HEK293 (cell line): ENCODE measurements at regions not wholly inside any gene's neighbourhood (a gene's known extent, or its start where the extent isn't known, plus 50 kb on each side); places are given as distances from the start of the nearest gene placed in this dataset.

Source experiments
- CTCF ChIA-PET: fragments of 350-600 bp; formaldehyde crosslinking; extraction: SDS; loops from one replicate; lab custom pipeline; 2021; ENCODE audit warnings: antibody characterized with exemption; lab: Yijun Ruan, JAX
- POLR2A ChIA-PET: fragments of 300-600 bp; formaldehyde crosslinking; extraction: SDS; loops from one replicate; lab custom pipeline; 2020; ENCODE audit warnings: antibody characterized with exemption, inconsistent platforms; lab: Yijun Ruan, JAX
- H3K27ac ChIP-seq: fragments of 200-500 bp; sonication (Bioruptor generic); 2 replicates; pipeline ENCODE4 v1.5.1; 2014; ENCODE audit warnings: low read depth, low read length, control low read depth, inconsistent platforms; ENCODE audit errors: extremely low read depth
- H3K36me3 ChIP-seq, 2 experiments: fragments of 200-500 bp in 1 of 2; sonication (Bioruptor generic) in 1 of 2; 1 replicate in 1 of 2; 2 replicates in 1 of 2; pipeline ENCODE4 v1.5.1; 2014 to 2017; ENCODE audit warnings: inconsistent platforms in 2 of 2, low read length in 2 of 2; ENCODE audit not compliant: control insufficient read depth in 2 of 2, insufficient read depth in 1 of 2
- H3K4me1 ChIP-seq: fragments of 200-500 bp; sonication (Bioruptor generic); 2 replicates; pipeline ENCODE4 v1.5.1; 2014; ENCODE audit warnings: mild to moderate bottlenecking, low read length, inconsistent platforms; ENCODE audit not compliant: control insufficient read depth, insufficient read depth
- H3K4me3 ChIP-seq: 2 replicates; pipeline ENCODE4 v1.5.1; 2011; ENCODE audit warnings: low read depth, mild to moderate bottlenecking, control low read depth, low read length, moderate library complexity
- H3K9me3 ChIP-seq: fragments of 200-500 bp; sonication (Bioruptor generic); 2 replicates; pipeline ENCODE4 v1.5.1; 2014; ENCODE audit warnings: low read depth, low read length, inconsistent platforms; ENCODE audit not compliant: control insufficient read depth, insufficient read depth
- GLI4 ChIP-seq: fragments of 450-650 bp; formaldehyde crosslinking; IDR thresholded peaks from 2 replicates; pipeline ENCODE4 v1.5.1; 2016; ENCODE audit warnings: missing biosample characterization, missing genetic modification characterization
- HOXC10 ChIP-seq: sonication (generic); formaldehyde crosslinking; IDR thresholded peaks from 2 replicates; pipeline ENCODE4 v1.8.1; 2023; ENCODE audit warnings: mild to moderate bottlenecking, missing genetic modification reagents
- ZEB2 ChIP-seq: fragments of 450-650 bp; formaldehyde crosslinking; IDR thresholded peaks from 2 replicates; pipeline ENCODE4 v1.5.1; 2016; ENCODE audit warnings: missing biosample characterization, missing genetic modification characterization
- ZFP3 ChIP-seq: fragments of 450-650 bp; formaldehyde crosslinking; IDR thresholded peaks from 2 replicates; pipeline ENCODE4 v1.5.1; 2016; ENCODE audit warnings: low read depth, missing biosample characterization, missing genetic modification characterization
- ZNF391 ChIP-seq: fragments of 450-650 bp; formaldehyde crosslinking; IDR thresholded peaks from 2 replicates; pipeline ENCODE4 v1.5.1; 2016; ENCODE audit warnings: low read depth, missing biosample characterization, missing genetic modification characterization, borderline replicate concordance
- TF ChIP-seq, protein P1 (sequence below): fragments of 450-650 bp; formaldehyde crosslinking; IDR thresholded peaks from 2 replicates; pipeline ENCODE4 v1.5.1; 2016; ENCODE audit warnings: missing biosample characterization, missing genetic modification characterization
- TF ChIP-seq, protein P2 (sequence below): fragments of 450-650 bp; formaldehyde crosslinking; IDR thresholded peaks from 2 replicates; pipeline ENCODE4 v1.5.1; 2016; ENCODE audit warnings: missing biosample characterization, missing genetic modification characterization, borderline replicate concordance
- TF ChIP-seq, protein P3 (sequence below): fragments of 450-650 bp; formaldehyde crosslinking; IDR thresholded peaks from 2 replicates; pipeline ENCODE4 v1.5.1; 2016; ENCODE audit warnings: missing biosample characterization, missing genetic modification characterization

DNA sequence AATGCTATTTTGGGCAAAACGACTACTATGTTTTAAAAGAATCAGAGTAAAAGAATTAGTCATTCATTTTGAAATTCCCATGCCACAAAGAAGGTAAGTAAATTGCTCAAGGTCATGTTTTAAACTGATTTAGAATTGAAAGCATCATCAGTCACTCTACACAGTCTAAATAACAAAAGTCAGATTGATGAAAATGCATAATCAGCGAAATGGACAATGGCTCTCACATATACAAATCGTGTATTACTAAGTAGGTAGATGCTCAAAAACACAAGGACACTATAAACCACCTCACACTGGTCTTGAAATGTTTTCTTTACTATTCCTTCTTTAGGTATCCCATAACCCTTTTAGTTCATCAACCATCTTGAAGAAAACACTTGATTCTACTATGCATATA lies 135.4 kb downstream of the OPN5 start:
- no peaks in the 10 kb centered on the region for H3K4me1 ChIP-seq
- no peak overlapping the region for H3K4me3 ChIP-seq
- H3K36me3 ChIP-seq = no peaks in the 10 kb centered on the region
- TF ChIP-seq, protein P1, sequence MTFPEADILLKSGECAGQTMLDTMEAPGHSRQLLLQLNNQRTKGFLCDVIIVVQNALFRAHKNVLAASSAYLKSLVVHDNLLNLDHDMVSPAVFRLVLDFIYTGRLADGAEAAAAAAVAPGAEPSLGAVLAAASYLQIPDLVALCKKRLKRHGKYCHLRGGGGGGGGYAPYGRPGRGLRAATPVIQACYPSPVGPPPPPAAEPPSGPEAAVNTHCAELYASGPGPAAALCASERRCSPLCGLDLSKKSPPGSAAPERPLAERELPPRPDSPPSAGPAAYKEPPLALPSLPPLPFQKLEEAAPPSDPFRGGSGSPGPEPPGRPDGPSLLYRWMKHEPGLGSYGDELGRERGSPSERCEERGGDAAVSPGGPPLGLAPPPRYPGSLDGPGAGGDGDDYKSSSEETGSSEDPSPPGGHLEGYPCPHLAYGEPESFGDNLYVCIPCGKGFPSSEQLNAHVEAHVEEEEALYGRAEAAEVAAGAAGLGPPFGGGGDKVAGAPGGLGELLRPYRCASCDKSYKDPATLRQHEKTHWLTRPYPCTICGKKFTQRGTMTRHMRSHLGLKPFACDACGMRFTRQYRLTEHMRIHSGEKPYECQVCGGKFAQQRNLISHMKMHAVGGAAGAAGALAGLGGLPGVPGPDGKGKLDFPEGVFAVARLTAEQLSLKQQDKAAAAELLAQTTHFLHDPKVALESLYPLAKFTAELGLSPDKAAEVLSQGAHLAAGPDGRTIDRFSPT (tag by site-specific recombination) = no peak
- TF ChIP-seq, protein P2, sequence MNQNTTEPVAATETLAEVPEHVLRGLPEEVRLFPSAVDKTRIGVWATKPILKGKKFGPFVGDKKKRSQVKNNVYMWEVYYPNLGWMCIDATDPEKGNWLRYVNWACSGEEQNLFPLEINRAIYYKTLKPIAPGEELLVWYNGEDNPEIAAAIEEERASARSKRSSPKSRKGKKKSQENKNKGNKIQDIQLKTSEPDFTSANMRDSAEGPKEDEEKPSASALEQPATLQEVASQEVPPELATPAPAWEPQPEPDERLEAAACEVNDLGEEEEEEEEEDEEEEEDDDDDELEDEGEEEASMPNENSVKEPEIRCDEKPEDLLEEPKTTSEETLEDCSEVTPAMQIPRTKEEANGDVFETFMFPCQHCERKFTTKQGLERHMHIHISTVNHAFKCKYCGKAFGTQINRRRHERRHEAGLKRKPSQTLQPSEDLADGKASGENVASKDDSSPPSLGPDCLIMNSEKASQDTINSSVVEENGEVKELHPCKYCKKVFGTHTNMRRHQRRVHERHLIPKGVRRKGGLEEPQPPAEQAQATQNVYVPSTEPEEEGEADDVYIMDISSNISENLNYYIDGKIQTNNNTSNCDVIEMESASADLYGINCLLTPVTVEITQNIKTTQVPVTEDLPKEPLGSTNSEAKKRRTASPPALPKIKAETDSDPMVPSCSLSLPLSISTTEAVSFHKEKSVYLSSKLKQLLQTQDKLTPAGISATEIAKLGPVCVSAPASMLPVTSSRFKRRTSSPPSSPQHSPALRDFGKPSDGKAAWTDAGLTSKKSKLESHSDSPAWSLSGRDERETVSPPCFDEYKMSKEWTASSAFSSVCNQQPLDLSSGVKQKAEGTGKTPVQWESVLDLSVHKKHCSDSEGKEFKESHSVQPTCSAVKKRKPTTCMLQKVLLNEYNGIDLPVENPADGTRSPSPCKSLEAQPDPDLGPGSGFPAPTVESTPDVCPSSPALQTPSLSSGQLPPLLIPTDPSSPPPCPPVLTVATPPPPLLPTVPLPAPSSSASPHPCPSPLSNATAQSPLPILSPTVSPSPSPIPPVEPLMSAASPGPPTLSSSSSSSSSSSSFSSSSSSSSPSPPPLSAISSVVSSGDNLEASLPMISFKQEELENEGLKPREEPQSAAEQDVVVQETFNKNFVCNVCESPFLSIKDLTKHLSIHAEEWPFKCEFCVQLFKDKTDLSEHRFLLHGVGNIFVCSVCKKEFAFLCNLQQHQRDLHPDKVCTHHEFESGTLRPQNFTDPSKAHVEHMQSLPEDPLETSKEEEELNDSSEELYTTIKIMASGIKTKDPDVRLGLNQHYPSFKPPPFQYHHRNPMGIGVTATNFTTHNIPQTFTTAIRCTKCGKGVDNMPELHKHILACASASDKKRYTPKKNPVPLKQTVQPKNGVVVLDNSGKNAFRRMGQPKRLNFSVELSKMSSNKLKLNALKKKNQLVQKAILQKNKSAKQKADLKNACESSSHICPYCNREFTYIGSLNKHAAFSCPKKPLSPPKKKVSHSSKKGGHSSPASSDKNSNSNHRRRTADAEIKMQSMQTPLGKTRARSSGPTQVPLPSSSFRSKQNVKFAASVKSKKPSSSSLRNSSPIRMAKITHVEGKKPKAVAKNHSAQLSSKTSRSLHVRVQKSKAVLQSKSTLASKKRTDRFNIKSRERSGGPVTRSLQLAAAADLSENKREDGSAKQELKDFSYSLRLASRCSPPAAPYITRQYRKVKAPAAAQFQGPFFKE (tag by site-specific recombination) = no peak
- TF ChIP-seq, protein P3, sequence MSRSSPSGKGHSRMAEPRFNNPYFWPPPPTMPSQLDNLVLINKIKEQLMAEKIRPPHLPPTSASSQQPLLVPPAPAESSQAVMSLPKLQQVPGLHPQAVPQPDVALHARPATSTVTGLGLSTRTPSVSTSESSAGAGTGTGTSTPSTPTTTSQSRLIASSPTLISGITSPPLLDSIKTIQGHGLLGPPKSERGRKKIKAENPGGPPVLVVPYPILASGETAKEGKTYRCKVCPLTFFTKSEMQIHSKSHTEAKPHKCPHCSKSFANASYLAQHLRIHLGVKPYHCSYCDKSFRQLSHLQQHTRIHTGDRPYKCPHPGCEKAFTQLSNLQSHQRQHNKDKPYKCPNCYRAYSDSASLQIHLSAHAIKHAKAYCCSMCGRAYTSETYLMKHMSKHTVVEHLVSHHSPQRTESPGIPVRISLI (tag by site-specific recombination) = no peak
- ChIA-PET POLR2A (no interaction called here), CTCF (no interaction called here)
- H3K9me3 ChIP-seq = no peaks in the 10 kb centered on the region
- no peak overlapping the region for H3K27ac ChIP-seq

DNA sequence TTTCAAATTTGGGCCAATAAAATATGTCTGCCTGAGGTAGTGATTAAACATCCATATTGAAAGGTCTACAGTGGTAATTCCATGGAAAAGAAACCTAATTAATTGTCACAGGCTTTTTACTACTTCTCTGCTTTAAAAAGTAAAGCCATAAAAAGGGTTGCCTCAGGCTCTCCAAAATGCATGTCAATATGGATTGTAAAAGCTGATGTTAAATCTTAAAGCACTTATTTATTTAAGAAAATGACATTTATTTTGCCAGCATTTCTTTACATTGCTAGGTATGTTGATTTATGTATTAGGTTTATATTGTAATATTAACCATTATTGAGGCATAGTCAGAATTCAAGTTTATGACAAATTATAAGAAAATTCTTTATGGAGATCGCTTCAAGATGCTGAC lies 133.2 kb downstream of the OPN5 start:
- Histone ChIP-seq H3K9me3 (no peaks in the 10 kb centered on the region), H3K36me3 (no peaks in the 10 kb centered on the region), H3K4me1 (no peaks in the 10 kb centered on the region)
- CTCF ChIA-PET = no interaction called here
- POLR2A ChIA-PET = no interaction called here
- no peak for TF ChIP-seq ZNF391 (tag by site-specific recombination)
- no peak for TF ChIP-seq ZEB2 (tag by site-specific recombination)
- no peak for TF ChIP-seq GLI4 (tag by site-specific recombination)
- TF ChIP-seq ZFP3 (tag by site-specific recombination) = no peak
- no peak for TF ChIP-seq HOXC10 (CRISPR knock-in tag)
- TF ChIP-seq, protein P2 (tag by site-specific recombination) = no peak
- TF ChIP-seq, all 188 proteins: peak for 0
- Histone ChIP-seq H3K4me3 (no peak overlapping the region), H3K27ac (no peak overlapping the region)
